Erythroblast (primary cell): ENCODE measurements at regions not wholly inside any gene's neighbourhood (a gene's known extent, or its start where the extent isn't known, plus 50 kb on each side); places are given as distances from the start of the nearest gene placed in this dataset.

ENCODE experiments used
- GATA1 ChIP-seq: IDR thresholded peaks from 2 replicates; pipeline ENCODE4 v1.6.1; 2011; ENCODE audit warnings: low read depth, mild to moderate bottlenecking, control low read depth, low read length, moderate library complexity
- POLR2A ChIP-seq: IDR thresholded peaks from 2 replicates; pipeline ENCODE4 v1.6.1; 2011; ENCODE audit warnings: mild to moderate bottlenecking, low read length

DNA sequence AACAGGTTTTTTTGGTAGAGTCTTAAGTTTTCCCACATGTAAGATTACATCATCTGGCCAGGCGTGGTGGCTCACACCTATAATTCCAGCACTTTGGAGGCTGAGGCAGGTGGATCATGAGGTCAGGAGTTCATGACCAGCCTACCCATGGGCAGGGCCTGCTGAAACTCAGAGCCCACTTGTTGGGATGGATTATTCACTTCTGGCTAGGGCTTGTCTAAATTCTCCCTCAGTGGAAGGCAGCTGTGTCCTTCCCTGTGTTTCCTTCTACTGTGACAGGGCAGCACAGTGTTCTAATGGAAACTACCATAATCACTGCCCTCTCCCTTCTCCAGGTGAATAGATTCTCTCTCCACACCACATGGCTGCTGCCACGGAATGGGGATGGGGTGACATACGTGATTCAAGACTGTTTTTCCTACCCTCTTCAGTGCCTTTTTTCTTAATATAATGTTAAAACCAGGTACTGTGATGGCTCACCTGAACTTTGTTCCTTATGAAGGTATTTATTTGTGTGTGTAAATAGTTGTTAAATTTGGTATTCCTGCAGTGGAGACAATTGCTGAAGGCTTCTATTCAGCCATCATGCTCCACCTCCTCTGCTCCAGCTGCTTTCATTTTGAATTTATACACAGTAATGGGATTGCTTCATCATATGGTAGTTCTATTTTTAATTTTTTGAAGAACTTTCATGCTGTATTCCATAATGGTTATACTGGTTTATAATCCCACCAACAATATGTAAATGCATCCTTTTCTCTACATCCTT is 287.2 kb upstream of the HS3ST1 start:
- TF ChIP-seq POLR2A (no peak), GATA1 (no peak)
